Pancreas (tissue), 10 donors: ENCODE measurements at regions not wholly inside any gene's neighbourhood (a gene's known extent, or its start where the extent isn't known, plus 50 kb on each side); places are given as distances from the start of the nearest gene placed in this dataset.

Experiments used
- ATAC-seq, 4 donors: fragments of 200-7000 bp; cut with Tn5 transposase; one replicate each; pipeline versions ENCODE4 v1.8.0 to v1.9.1; 2020; ENCODE audit warnings: mild to moderate bottlenecking in 4 of 4, moderate library complexity in 4 of 4
- DNase-seq, 6 donors: peaks; one replicate each; pipeline ENCODE4 v3.0.0-alpha.2; 2020
- FAIRE-seq: peaks from 2 replicates; lab custom pipeline; 2012; peaks lifted over from hg19 to GRCh38; lab: Jason Lieb, UNC
- H3K27ac ChIP-seq, 4 donors: fragments of 200-600 bp; sonication (generic); 1 replicate in 3 of 4; 2 replicates in 1 of 4; pipeline versions ENCODE4 v1.5.0 to v1.8.0; 2020
- H3K27me3 ChIP-seq, 4 donors: fragments of 200-600 bp; one replicate each; pipeline ENCODE4 v1.8.0; 2021
- H3K36me3 ChIP-seq, 3 donors: fragments of 200-600 bp; sonication (generic) in 1 of 3; one replicate each; pipeline versions ENCODE4 v1.5.0 to v1.8.0; 2020 to 2021
- H3K4me1 ChIP-seq, 3 donors: fragments of 200-600 bp; one replicate each; pipeline ENCODE4 v1.8.0; 2021
- H3K4me3 ChIP-seq, 4 donors: fragments of 200-600 bp; sonication (generic) in 2 of 4; one replicate each; pipeline versions ENCODE4 v1.5.0 to v1.8.0; 2020 to 2021
- H3K9me3 ChIP-seq, 4 donors: fragments of 200-600 bp; one replicate each; pipeline ENCODE4 v1.8.0; 2021
- WGBS, 2 donors: extraction: QIAGEN DNeasy Blood & Tissue Kit; methylation state at CpG; one replicate each; pipeline ENCODE4 v1.1.7; 2013; 5-methylcytosine and 5-hydroxymethylcytosine counted together
- intact Hi-C, 3 donors: fragments of 100-400 bp; cut with DNase I; formaldehyde crosslinking; loops; one replicate each; pipeline versions ENCODE4 v1.11.1 to v1.14.2; 2022
- TF ChIP-seq, protein P1 (sequence below), 4 donors: fragments of 200-600 bp; sonication (generic) in 3 of 4; IDR thresholded peaks; one replicate each; pipeline versions ENCODE4 v1.5.0 to v1.8.0; 2021; ENCODE audit warnings: antibody characterized with exemption in 4 of 4
- donor health status: healthy with polysubstance abuse.
- donor health status: DM: no; HTN: no; CAD: no; lungs with moderate emphysema.
- donor health status: DM: no; HTN: no; CAD: no.
- donor health status: control.
- donor health status: control.
- donor health status: Bipolar disorder and iron deficiency.
- donor health status: DM: yes; HTN: yes; CAD: no.
- donor health status: DM: no; HTN: no; CAD: no.
- donor health status: DM: no; HTN: no; CAD: no.
- donor health status: DM: yes; HTN: yes; CAD: no.

GRCh38 chr18:40371673-40372072 is 1583.4 kb upstream of the PIK3C3 start:
- TF ChIP-seq, protein P1, sequence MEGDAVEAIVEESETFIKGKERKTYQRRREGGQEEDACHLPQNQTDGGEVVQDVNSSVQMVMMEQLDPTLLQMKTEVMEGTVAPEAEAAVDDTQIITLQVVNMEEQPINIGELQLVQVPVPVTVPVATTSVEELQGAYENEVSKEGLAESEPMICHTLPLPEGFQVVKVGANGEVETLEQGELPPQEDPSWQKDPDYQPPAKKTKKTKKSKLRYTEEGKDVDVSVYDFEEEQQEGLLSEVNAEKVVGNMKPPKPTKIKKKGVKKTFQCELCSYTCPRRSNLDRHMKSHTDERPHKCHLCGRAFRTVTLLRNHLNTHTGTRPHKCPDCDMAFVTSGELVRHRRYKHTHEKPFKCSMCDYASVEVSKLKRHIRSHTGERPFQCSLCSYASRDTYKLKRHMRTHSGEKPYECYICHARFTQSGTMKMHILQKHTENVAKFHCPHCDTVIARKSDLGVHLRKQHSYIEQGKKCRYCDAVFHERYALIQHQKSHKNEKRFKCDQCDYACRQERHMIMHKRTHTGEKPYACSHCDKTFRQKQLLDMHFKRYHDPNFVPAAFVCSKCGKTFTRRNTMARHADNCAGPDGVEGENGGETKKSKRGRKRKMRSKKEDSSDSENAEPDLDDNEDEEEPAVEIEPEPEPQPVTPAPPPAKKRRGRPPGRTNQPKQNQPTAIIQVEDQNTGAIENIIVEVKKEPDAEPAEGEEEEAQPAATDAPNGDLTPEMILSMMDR (IDR thresholded peaks at IDR 0.05), result no peak

DNA sequence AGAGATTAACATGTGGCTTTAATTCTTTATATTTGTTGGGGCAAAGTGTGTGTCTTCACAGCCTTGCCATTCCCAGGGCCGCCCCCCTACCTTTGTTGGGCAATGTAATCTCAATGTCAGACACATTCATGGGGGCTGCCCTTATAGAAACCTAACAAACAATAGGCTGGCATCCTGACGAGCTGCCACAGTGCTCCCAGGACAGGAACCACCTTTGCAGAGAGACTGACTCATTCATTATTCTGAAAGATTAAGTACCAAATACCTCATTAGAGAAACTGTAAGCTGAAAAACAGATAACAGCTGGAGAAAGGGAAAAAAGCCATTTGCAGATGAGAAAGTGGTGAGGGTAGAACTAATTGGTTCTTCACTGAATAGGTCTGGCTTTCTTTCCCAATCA is 1587.5 kb upstream of the PIK3C3 start:
- no peaks in the 10 kb centered on the region for H3K36me3 ChIP-seq
- no peaks in the 10 kb centered on the region for H3K4me1 ChIP-seq
- no peak for FAIRE-seq
- intact Hi-C loops, result no loop called here
- WGBS, 2 donors, result 54 to 56% methylated on average over 2 of the region's 2 CpGs
- H3K4me3 ChIP-seq, result no peak overlapping the region
- ATAC-seq, result no peak
- H3K27me3 ChIP-seq, result no peaks in the 10 kb centered on the region
- TF ChIP-seq, protein P1 (IDR thresholded peaks at IDR 0.05), result no peak
- H3K27ac ChIP-seq, result no peak overlapping the region
- no peak for DNase-seq
- no peaks in the 10 kb centered on the region for H3K9me3 ChIP-seq

More at GRCh38 chr18:40371673-40372072, 1583.4 kb upstream of the PIK3C3 start:
- H3K4me3 ChIP-seq, result no peak overlapping the region
- DNase-seq (no peak), ATAC-seq (no peak), FAIRE-seq (no peak)
- intact Hi-C loops, result no loop called here
- no peaks in the 10 kb centered on the region for H3K9me3 ChIP-seq
- no peak overlapping the region for H3K27ac ChIP-seq
- no peaks in the 10 kb centered on the region for H3K4me1 ChIP-seq
- H3K36me3 ChIP-seq, result no peaks in the 10 kb centered on the region
- no peaks in the 10 kb centered on the region for H3K27me3 ChIP-seq
- WGBS, 2 donors, result 26 to 37% methylated on average over 1 of the region's 1 CpG

GRCh38 chr18:40366521-40366920 is 1588.5 kb upstream of the PIK3C3 start:
- Histone ChIP-seq H3K4me1 (no peaks in the 10 kb centered on the region), H3K27ac (no peak overlapping the region), H3K27me3 (no peaks in the 10 kb centered on the region), H3K4me3 (no peak overlapping the region), H3K9me3 (no peaks in the 10 kb centered on the region), H3K36me3 (no peaks in the 10 kb centered on the region)
- intact Hi-C loops, result no loop called here
- FAIRE-seq, result no peak
- no peak for DNase-seq
- TF ChIP-seq, protein P1 (IDR thresholded peaks at IDR 0.05), result no peak
- ATAC-seq, result no peak

GRCh38 chr18:40365526-40365925 is 1589.5 kb upstream of the PIK3C3 start:
- no peak for FAIRE-seq
- no peak for DNase-seq
- WGBS, 2 donors, result 73 to 83% methylated on average over 5 of the region's 5 CpGs
- H3K27me3 ChIP-seq, result no peaks in the 10 kb centered on the region
- intact Hi-C loops, result no loop called here
- ATAC-seq, result no peak
- TF ChIP-seq, protein P1 (IDR thresholded peaks at IDR 0.05), result no peak
- no peak overlapping the region for H3K4me3 ChIP-seq
- no peaks in the 10 kb centered on the region for H3K4me1 ChIP-seq
- H3K27ac ChIP-seq, result no peak overlapping the region
- no peaks in the 10 kb centered on the region for H3K36me3 ChIP-seq
- no peaks in the 10 kb centered on the region for H3K9me3 ChIP-seq

GRCh38 chr18:40360558-40360957 is 1594.5 kb upstream of the PIK3C3 start:
- ATAC-seq, result no peak
- no peak for FAIRE-seq
- Histone ChIP-seq H3K27ac (no peak overlapping the region), H3K36me3 (no peaks in the 10 kb centered on the region), H3K27me3 (no peaks in the 10 kb centered on the region), H3K9me3 (no peaks in the 10 kb centered on the region), H3K4me3 (no peak overlapping the region), H3K4me1 (no peaks in the 10 kb centered on the region)
- intact Hi-C loops, result no loop called here
- 42 to 59% methylated on average over 2 of the region's 2 CpGs for WGBS, 2 donors
- DNase-seq, result no peak
- TF ChIP-seq, protein P1 (IDR thresholded peaks at IDR 0.05), result no peak
